ENCODE measurements at regions not wholly inside any gene's neighbourhood (a gene's known extent, or its start where the extent isn't known, plus 50 kb on each side); places are given as distances from the start of the nearest gene placed in this dataset.
A peak's percentile ranks its signal among the peaks of the same experiment; 100 is the strongest.
"Not testable (repeated sequence)": the region's sequence is repeated elsewhere in the genome, so short reads cannot be mapped to it uniquely, and the experiment has no call there.

- Histone ChIP-seq H3K79me1 (ENCODE audit: low read length) (peaks cover 6% of the 10 kb centered on the region), H4K8ac (ENCODE audit: low read depth, low read length) (no peak overlapping the region), H3K36me3 (ENCODE audit: control insufficient read depth in 1 of 2, insufficient read depth in 2 of 2, low read length in 2 of 2) (no peaks in the 10 kb centered on the region), H4K91ac (ENCODE audit: low read depth, low read length) (no peak overlapping the region), H2BK12ac (ENCODE audit: low read length) (no peak overlapping the region), H3K23ac (ENCODE audit: low read length) (no peak overlapping the region), H3K4me1 (ENCODE audit: control insufficient read depth in 1 of 2, insufficient read depth in 2 of 2, low read length in 2 of 2) (peaks cover 3 to 6% of the 10 kb centered on the region in 2 experiments), H2AK5ac (ENCODE audit: low read length) (no peak overlapping the region), H3K4me2 (ENCODE audit: low read length) (peak overlapping the region; percentile 33), H3K9ac (ENCODE audit: low read length) (no peak overlapping the region), H3K27me3 (ENCODE audit: insufficient read depth, low read length) (no peaks in the 10 kb centered on the region), H3K18ac (ENCODE audit: low read length) (no peak overlapping the region), H3K79me2 (ENCODE audit: control insufficient read depth, insufficient read depth, low read length, poor library complexity) (no peaks in the 10 kb centered on the region), H3K4ac (ENCODE audit: low read depth, low read length) (no peak overlapping the region), H3K9me3 (ENCODE audit: insufficient read depth, low read depth, low read length) (no peaks in the 10 kb centered on the region), H2BK120ac (ENCODE audit: insufficient read depth, low read length, poor library complexity) (no peak overlapping the region), H3K14ac (ENCODE audit: low read length) (no peak overlapping the region), H2AFZ (ENCODE audit: insufficient read depth, low read length, poor library complexity) (no peak overlapping the region), H2BK5ac (ENCODE audit: low read depth, low read length, poor library complexity) (no peak overlapping the region), H3K27ac (ENCODE audit: low read depth, low read length) (peak overlapping the region; percentile 32), H4K12ac (ENCODE audit: low read depth, low read length) (no peak overlapping the region), H3K4me3 (ENCODE audit: low read depth, low read length) (no peak overlapping the region)
- no CpG with 5 or more reads among the region's 10 CpGs for WGBS (ENCODE audit: extremely low coverage, insufficient coverage, insufficient read length)
- peak; percentile 35 to 61 for DNase-seq
Measured at GRCh38 chr2:113818382-113818951, 62.0 kb upstream of the SLC35F5 start.

- H3K18ac ChIP-seq (ENCODE audit: low read length); H3K79me2 ChIP-seq (ENCODE audit: control insufficient read depth, insufficient read depth, low read length, poor library complexity); H3K23ac ChIP-seq (ENCODE audit: low read length); H2AFZ ChIP-seq (ENCODE audit: insufficient read depth, low read length, poor library complexity); H3K4me3 ChIP-seq (ENCODE audit: low read depth, low read length); H2AK5ac ChIP-seq (ENCODE audit: low read length); DNase-seq; H3K79me1 ChIP-seq (ENCODE audit: low read length); H2BK5ac ChIP-seq (ENCODE audit: low read depth, low read length, poor library complexity); H3K9me3 ChIP-seq (ENCODE audit: insufficient read depth, low read depth, low read length); H3K4me1 ChIP-seq (ENCODE audit: control insufficient read depth in 1 of 2, insufficient read depth in 2 of 2, low read length in 2 of 2); H3K27ac ChIP-seq (ENCODE audit: low read depth, low read length); H4K12ac ChIP-seq (ENCODE audit: low read depth, low read length); H3K4ac ChIP-seq (ENCODE audit: low read depth, low read length); H4K8ac ChIP-seq (ENCODE audit: low read depth, low read length); H3K14ac ChIP-seq (ENCODE audit: low read length); H3K9ac ChIP-seq (ENCODE audit: low read length); H2BK12ac ChIP-seq (ENCODE audit: low read length); H3K4me2 ChIP-seq (ENCODE audit: low read length); H2BK120ac ChIP-seq (ENCODE audit: insufficient read depth, low read length, poor library complexity); H3K27me3 ChIP-seq (ENCODE audit: insufficient read depth, low read length); H3K36me3 ChIP-seq (ENCODE audit: control insufficient read depth in 1 of 2, insufficient read depth in 2 of 2, low read length in 2 of 2); H4K91ac ChIP-seq (ENCODE audit: low read depth, low read length): not testable (repeated sequence)
- no CpG with 5 or more reads among the region's 3 CpGs for WGBS (ENCODE audit: extremely low coverage, insufficient coverage, insufficient read length)
Measured at GRCh38 chr2:113813396-113813795, 57.0 kb upstream of the SLC35F5 start.

- H2AK5ac ChIP-seq (ENCODE audit: low read length): no peak overlapping the region
- H3K79me2 ChIP-seq (ENCODE audit: control insufficient read depth, insufficient read depth, low read length, poor library complexity): no peaks in the 10 kb centered on the region
- H3K27me3 ChIP-seq (ENCODE audit: insufficient read depth, low read length): no peaks in the 10 kb centered on the region
- H3K23ac ChIP-seq (ENCODE audit: low read length): no peak overlapping the region
- no peak overlapping the region for H2AFZ ChIP-seq (ENCODE audit: insufficient read depth, low read length, poor library complexity)
- H3K9me3 ChIP-seq (ENCODE audit: insufficient read depth, low read depth, low read length): no peaks in the 10 kb centered on the region
- no peak overlapping the region for H3K4me2 ChIP-seq (ENCODE audit: low read length)
- no peak overlapping the region for H3K4me3 ChIP-seq (ENCODE audit: low read depth, low read length)
- no peak overlapping the region for H3K27ac ChIP-seq (ENCODE audit: low read depth, low read length)
- WGBS (ENCODE audit: extremely low coverage, insufficient coverage, insufficient read length): no CpG with 5 or more reads among the region's 4 CpGs
- no peak overlapping the region for H3K4ac ChIP-seq (ENCODE audit: low read depth, low read length)
- H3K14ac ChIP-seq (ENCODE audit: low read length): no peak overlapping the region
- H4K8ac ChIP-seq (ENCODE audit: low read depth, low read length): no peak overlapping the region
- no peak overlapping the region for H3K18ac ChIP-seq (ENCODE audit: low read length)
- no peaks in the 10 kb centered on the region for H3K4me1 ChIP-seq (ENCODE audit: control insufficient read depth in 1 of 2, insufficient read depth in 2 of 2, low read length in 2 of 2)
- no peak overlapping the region for H2BK120ac ChIP-seq (ENCODE audit: insufficient read depth, low read length, poor library complexity)
- no peak for DNase-seq
- no peak overlapping the region for H2BK5ac ChIP-seq (ENCODE audit: low read depth, low read length, poor library complexity)
- H3K36me3 ChIP-seq (ENCODE audit: control insufficient read depth in 1 of 2, insufficient read depth in 2 of 2, low read length in 2 of 2): no peaks in the 10 kb centered on the region
- no peak overlapping the region for H4K91ac ChIP-seq (ENCODE audit: low read depth, low read length)
- no peak overlapping the region for H3K9ac ChIP-seq (ENCODE audit: low read length)
- no peaks in the 10 kb centered on the region for H3K79me1 ChIP-seq (ENCODE audit: low read length)
- H2BK12ac ChIP-seq (ENCODE audit: low read length): no peak overlapping the region
- H4K12ac ChIP-seq (ENCODE audit: low read depth, low read length): no peak overlapping the region
Measured at GRCh38 chr2:113812204-113812603, 55.8 kb upstream of the SLC35F5 start.

- H2AFZ ChIP-seq (ENCODE audit: insufficient read depth, low read length, poor library complexity): no peak overlapping the region
- H3K79me1 ChIP-seq (ENCODE audit: low read length): peaks cover 2% of the 10 kb centered on the region
- no peak overlapping the region for H4K8ac ChIP-seq (ENCODE audit: low read depth, low read length)
- no peaks in the 10 kb centered on the region for H3K27me3 ChIP-seq (ENCODE audit: insufficient read depth, low read length)
- H3K27ac ChIP-seq (ENCODE audit: low read depth, low read length): no peak overlapping the region
- no peaks in the 10 kb centered on the region for H3K9me3 ChIP-seq (ENCODE audit: insufficient read depth, low read depth, low read length)
- no CpG with 5 or more reads among the region's 5 CpGs for WGBS (ENCODE audit: extremely low coverage, insufficient coverage, insufficient read length)
- H3K18ac ChIP-seq (ENCODE audit: low read length): no peak overlapping the region
- no peaks in the 10 kb centered on the region for H3K79me2 ChIP-seq (ENCODE audit: control insufficient read depth, insufficient read depth, low read length, poor library complexity)
- H3K14ac ChIP-seq (ENCODE audit: low read length): no peak overlapping the region
- no peak overlapping the region for H3K4me3 ChIP-seq (ENCODE audit: low read depth, low read length)
- H4K91ac ChIP-seq (ENCODE audit: low read depth, low read length): no peak overlapping the region
- H2BK120ac ChIP-seq (ENCODE audit: insufficient read depth, low read length, poor library complexity): no peak overlapping the region
- no peak overlapping the region for H3K4ac ChIP-seq (ENCODE audit: low read depth, low read length)
- H3K36me3 ChIP-seq (ENCODE audit: control insufficient read depth in 1 of 2, insufficient read depth in 2 of 2, low read length in 2 of 2): no peaks in the 10 kb centered on the region
- no peak overlapping the region for H2BK12ac ChIP-seq (ENCODE audit: low read length)
- no peak overlapping the region for H3K4me2 ChIP-seq (ENCODE audit: low read length)
- no peak overlapping the region for H2AK5ac ChIP-seq (ENCODE audit: low read length)
- H3K4me1 ChIP-seq (ENCODE audit: control insufficient read depth in 1 of 2, insufficient read depth in 2 of 2, low read length in 2 of 2): peaks cover 4 to 5% of the 10 kb centered on the region in 2 experiments
- H4K12ac ChIP-seq (ENCODE audit: low read depth, low read length): no peak overlapping the region
- no peak for DNase-seq
- H3K9ac ChIP-seq (ENCODE audit: low read length): no peak overlapping the region
- H3K23ac ChIP-seq (ENCODE audit: low read length): no peak overlapping the region
- H2BK5ac ChIP-seq (ENCODE audit: low read depth, low read length, poor library complexity): no peak overlapping the region
Measured at GRCh38 chr2:113809076-113809736, 52.8 kb upstream of the SLC35F5 start.

Data from trophoblast cell (in vitro differentiated cells and primary cell).